GM12891 (cell line): ENCODE measurements at regions not wholly inside any gene's neighbourhood (a gene's known extent, or its start where the extent isn't known, plus 50 kb on each side); places are given as distances from the start of the nearest gene placed in this dataset.

Source experiments
- PAX5 ChIP-seq: IDR thresholded peaks from 2 replicates; pipeline ENCODE4 v1.6.1; 2011; ENCODE audit warnings: low read length, moderate library complexity, mild to moderate bottlenecking; ENCODE audit not compliant: insufficient read depth, severe bottlenecking
- POLR2A ChIP-seq: IDR thresholded peaks from 2 replicates; pipeline ENCODE4 v1.6.1; 2011; ENCODE audit warnings: low read depth, low read length, control low read depth
- POLR2AphosphoS5 ChIP-seq: IDR thresholded peaks from 2 replicates; pipeline ENCODE4 v1.6.1; 2011; ENCODE audit warnings: low read depth, low read length, control low read depth

- no peak for TF ChIP-seq POLR2A
- no peak for TF ChIP-seq PAX5
- TF ChIP-seq POLR2AphosphoS5 = no peak
Measured at GRCh38 chr5:93055971-93056370, 525.0 kb downstream of the NR2F1-AS1 start.
